GM13977 (cell line): ENCODE measurements at regions not wholly inside any gene's neighbourhood (a gene's known extent, or its start where the extent isn't known, plus 50 kb on each side); places are given as distances from the start of the nearest gene placed in this dataset.

Experiments used
- DNase-seq: peaks from one replicate; pipeline ENCODE4 v3.0.0; 2012; ENCODE audit warnings: low spot score
- in situ Hi-C: fragments of 300-500 bp; cut with MboI; formaldehyde crosslinking; loops from one replicate; pipeline ENCODE4 v1.12.0; 2022; ENCODE audit warnings: low sequenced_read_pairs, low pct_unique_long_range_greater_than_20kb, mixed read lengths, inconsistent platforms; ENCODE audit not compliant: unreplicated experiment
- TF ChIP-seq, protein P1 (sequence below): IDR thresholded peaks from 2 replicates; pipeline ENCODE4 v1.5.1; 2012; ENCODE audit warnings: mild to moderate bottlenecking, control low read depth; ENCODE audit not compliant: insufficient read depth; ENCODE audit errors: extremely low read depth, missing control alignments

DNA sequence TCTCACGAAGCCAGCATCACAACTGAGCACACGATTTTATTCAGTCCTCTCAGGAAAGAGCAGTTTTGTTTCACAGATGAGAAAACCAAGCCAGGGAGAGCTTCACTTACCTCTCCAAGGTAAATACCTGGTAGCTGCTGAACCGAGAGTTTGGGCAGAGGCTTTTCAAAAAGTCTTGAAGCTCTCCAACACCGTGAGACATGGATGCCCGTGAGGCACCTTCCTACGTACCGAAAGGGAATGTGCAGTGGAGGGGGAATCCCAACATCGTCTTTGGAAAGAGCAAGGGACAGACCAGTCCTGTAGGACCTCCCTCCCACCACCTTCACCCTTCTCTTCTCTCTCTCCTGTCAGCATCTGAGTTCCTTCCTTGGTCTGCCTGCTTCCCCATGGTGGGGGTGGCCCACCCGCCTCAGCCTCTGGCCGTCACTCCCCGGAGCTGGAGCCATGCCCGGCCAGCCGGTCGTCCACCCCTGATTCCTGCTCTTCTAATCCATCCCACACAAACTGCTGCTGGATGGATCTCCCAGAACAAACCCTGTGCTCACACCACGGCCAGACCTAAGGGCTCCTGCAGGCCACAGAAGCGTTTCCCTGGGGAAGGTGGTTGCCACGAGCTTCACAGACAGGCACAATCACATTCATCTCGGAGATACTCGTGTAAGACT is 97.3 kb upstream of the SNTG2 start:
- TF ChIP-seq, protein P1, sequence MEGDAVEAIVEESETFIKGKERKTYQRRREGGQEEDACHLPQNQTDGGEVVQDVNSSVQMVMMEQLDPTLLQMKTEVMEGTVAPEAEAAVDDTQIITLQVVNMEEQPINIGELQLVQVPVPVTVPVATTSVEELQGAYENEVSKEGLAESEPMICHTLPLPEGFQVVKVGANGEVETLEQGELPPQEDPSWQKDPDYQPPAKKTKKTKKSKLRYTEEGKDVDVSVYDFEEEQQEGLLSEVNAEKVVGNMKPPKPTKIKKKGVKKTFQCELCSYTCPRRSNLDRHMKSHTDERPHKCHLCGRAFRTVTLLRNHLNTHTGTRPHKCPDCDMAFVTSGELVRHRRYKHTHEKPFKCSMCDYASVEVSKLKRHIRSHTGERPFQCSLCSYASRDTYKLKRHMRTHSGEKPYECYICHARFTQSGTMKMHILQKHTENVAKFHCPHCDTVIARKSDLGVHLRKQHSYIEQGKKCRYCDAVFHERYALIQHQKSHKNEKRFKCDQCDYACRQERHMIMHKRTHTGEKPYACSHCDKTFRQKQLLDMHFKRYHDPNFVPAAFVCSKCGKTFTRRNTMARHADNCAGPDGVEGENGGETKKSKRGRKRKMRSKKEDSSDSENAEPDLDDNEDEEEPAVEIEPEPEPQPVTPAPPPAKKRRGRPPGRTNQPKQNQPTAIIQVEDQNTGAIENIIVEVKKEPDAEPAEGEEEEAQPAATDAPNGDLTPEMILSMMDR, result no peak
- in situ Hi-C loops, result no loop called here
- DNase-seq, result no peak

DNA sequence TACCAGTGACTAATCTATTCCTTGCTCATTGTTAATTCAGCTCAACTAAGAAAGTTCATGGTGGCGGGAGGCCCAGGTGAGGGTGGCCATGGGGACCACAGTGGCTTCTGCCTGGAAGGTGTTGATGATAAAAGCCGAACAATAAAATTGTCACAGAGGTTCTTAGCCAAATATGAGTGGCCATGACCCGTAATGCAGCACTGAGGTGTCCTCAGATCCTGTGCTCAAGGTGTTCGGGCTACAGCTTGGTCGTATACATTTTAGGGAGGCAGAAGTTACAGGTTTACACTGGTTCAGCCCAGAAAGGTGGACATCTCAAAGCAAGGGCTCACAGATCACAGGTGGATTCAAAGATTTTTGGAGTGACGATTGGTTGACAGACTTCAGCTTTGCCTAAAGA is 98.5 kb upstream of the SNTG2 start:
- DNase-seq, result no peak
- TF ChIP-seq, protein P1, result no peak
- in situ Hi-C loops, result no loop called here

DNA sequence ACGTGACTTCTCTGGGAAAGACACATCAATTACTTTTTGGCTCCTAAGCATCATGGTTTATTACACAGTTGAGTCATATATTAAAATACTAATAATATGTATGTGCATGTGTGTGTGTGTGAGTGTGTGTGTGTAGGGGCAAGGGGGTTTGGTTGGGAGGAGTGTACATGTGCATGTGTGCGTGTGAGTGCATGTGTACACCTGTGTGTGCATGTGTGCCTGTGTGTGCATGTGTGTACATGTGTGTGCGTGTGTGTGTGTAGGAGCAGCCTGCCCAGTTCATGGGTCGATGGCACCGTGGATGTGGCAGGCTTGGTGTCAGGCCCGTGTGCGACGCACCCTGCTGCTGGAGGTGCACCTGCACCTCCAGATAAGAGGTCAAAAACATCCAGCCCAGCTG is 99.0 kb upstream of the SNTG2 start:
- TF ChIP-seq, protein P1, result no peak
- in situ Hi-C loops, result no loop called here
- DNase-seq, result no peak

DNA sequence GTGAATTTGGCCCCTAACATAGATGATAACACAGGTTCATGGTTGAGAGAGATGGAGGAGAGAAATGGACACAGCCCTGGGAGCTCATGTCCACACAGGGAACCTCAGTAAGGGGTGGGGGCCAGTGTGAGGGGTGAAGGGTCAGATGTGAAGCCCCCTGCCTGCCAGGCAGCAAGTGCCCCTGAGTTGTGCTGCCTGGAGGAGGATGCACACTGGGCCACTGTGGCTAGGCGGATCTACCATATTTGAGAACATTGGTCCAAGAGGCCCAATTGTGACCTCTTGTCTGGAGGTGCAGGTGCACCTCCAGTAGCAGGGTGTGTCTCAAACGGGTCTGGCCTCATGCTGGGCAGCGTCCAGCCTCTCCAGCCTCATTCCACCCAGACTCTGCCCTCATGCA is 99.6 kb upstream of the SNTG2 start:
- TF ChIP-seq, protein P1, result no peak
- DNase-seq, result no peak
- in situ Hi-C loops, result no loop called here

DNA sequence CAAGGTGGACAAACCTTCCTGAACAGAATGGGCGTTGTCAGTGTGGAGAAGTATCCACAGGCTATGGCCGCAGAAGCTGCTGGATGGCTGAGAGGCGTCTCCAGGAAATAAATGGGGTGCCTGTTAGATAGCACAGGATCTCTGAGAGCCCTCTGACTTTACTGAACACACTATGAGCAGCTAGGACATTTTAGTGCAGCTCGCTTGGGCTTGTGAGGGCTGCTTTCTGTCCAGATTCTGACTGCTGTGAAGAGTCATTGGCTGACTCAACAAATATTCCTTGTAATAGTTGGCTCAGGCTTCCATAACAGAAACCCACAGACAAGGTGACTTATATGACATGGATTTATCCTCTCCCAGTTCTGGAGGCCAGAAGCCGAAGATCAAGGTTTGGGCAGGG is 100.2 kb upstream of the SNTG2 start:
- in situ Hi-C loops, result no loop called here

DNA sequence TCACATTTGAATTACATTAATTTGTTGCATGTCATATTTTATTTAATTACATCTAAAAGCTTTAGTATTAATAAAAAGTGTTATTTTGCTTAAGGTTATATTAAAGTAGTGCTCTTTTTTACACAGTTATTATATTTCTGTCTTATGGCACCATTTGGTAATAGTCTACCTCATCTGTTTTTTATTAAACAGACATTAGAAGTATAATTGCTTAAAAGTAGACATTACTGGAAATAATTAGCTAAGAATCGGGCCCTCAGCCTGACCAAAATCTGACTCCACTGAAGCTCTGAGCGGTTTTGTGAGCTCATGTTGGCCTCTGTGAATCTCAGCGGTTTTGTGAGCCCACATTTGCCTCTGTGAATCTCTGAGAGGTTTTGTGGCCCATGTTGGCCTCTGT is 102.5 kb upstream of the SNTG2 start:
- in situ Hi-C loops, result no loop called here

More for the DNA sequence above, 100.2 kb upstream of the SNTG2 start:
- TF ChIP-seq, protein P1, result no peak
- no peak for DNase-seq

More for the DNA sequence above, 102.5 kb upstream of the SNTG2 start:
- no peak for DNase-seq
- TF ChIP-seq, protein P1, result no peak
